ENCODE measurements at regions not wholly inside any gene's neighbourhood (a gene's known extent, or its start where the extent isn't known, plus 50 kb on each side); places are given as distances from the start of the nearest gene placed in this dataset.
"Not testable (repeated sequence)": the region's sequence is repeated elsewhere in the genome, so short reads cannot be mapped to it uniquely, and the experiment has no call there.

- Histone ChIP-seq H3K36me3 (no peaks in the 10 kb centered on the region), H3K27me3 (no peaks in the 10 kb centered on the region), H3K4me1 (no peaks in the 10 kb centered on the region), H3K27ac (no peak overlapping the region), H3K4me3 (no peak overlapping the region), H3K9me3 (no peaks in the 10 kb centered on the region)
- no peak for DNase-seq
- no peak for TF ChIP-seq CTCF (IDR thresholded peaks at IDR 0.05)
- intact Hi-C loops (cut with DNase I; ENCODE audit: low total_unique reads) = no loop called here
Measured at GRCh38 chr4:186404562-186405134, 138.7 kb downstream of the F11 start.

- intact Hi-C loops (cut with DNase I; ENCODE audit: low total_unique reads) = no loop called here
- no peak overlapping the region for H3K27ac ChIP-seq
Measured at GRCh38 chr4:186400676-186401075, 134.7 kb downstream of the F11 start.

GRCh38 chr4:186392017-186392416, 126.0 kb downstream of the F11 start:
- H3K27me3 ChIP-seq = no peaks in the 10 kb centered on the region
- no peaks in the 10 kb centered on the region for H3K36me3 ChIP-seq
- no peak for TF ChIP-seq CTCF (IDR thresholded peaks at IDR 0.05)
- no peak overlapping the region for H3K4me3 ChIP-seq
- intact Hi-C loops (cut with DNase I; ENCODE audit: low total_unique reads) = no loop called here
- no peaks in the 10 kb centered on the region for H3K9me3 ChIP-seq
- no peak overlapping the region for H3K27ac ChIP-seq
- DNase-seq = no peak
- no peaks in the 10 kb centered on the region for H3K4me1 ChIP-seq

More at GRCh38 chr4:186400676-186401075, 134.7 kb downstream of the F11 start:
- Histone ChIP-seq H3K36me3 (no peaks in the 10 kb centered on the region), H3K9me3 (no peaks in the 10 kb centered on the region), H3K4me3 (no peak overlapping the region), H3K4me1 (no peaks in the 10 kb centered on the region), H3K27me3 (no peaks in the 10 kb centered on the region)
- no peak for DNase-seq
- TF ChIP-seq CTCF (IDR thresholded peaks at IDR 0.05) = no peak

GRCh38 chr4:186384328-186384727, 118.3 kb downstream of the F11 start:
- H3K4me1 ChIP-seq; H3K4me3 ChIP-seq; H3K9me3 ChIP-seq; H3K36me3 ChIP-seq; DNase-seq; H3K27ac ChIP-seq; H3K27me3 ChIP-seq; intact Hi-C loops (cut with DNase I; ENCODE audit: low total_unique reads): not testable (repeated sequence)

GRCh38 chr4:186368281-186368680, 102.3 kb downstream of the F11 start:
- intact Hi-C loops (cut with DNase I; ENCODE audit: low total_unique reads) = no loop called here
- no peaks in the 10 kb centered on the region for H3K4me1 ChIP-seq
- no peaks in the 10 kb centered on the region for H3K36me3 ChIP-seq
- peaks cover 3 to 16% (median 13%) of the 10 kb centered on the region in 3 donors for H3K9me3 ChIP-seq
- no peak for DNase-seq
- no peak for TF ChIP-seq CTCF (IDR thresholded peaks at IDR 0.05)
- H3K27ac ChIP-seq = no peak overlapping the region
- H3K27me3 ChIP-seq = no peaks in the 10 kb centered on the region
- H3K4me3 ChIP-seq = no peak overlapping the region

DNA sequence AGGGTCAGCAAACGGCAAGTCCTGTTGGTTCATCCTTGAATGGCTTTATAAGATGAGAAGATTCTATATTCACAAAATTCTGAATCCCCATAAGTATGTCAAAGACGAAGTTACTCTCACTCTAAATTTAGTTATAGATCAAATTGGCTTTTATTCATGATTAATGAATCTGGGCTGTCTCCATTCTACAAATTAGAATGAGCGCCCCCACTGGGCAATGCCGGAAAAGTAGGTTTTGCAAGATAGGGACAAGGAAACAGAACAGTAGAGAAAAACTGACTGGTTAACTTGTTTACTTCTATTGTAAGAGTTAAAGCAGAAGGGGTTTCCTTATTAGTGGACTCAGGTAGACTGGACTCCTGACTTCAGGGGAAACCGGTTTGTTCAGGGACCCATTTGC, 100.3 kb downstream of the F11 start:
- H3K4me3 ChIP-seq = no peak overlapping the region
- intact Hi-C loops (cut with DNase I; ENCODE audit: low total_unique reads) = no loop called here
- H3K27ac ChIP-seq = no peak overlapping the region
- H3K9me3 ChIP-seq = peaks cover 3 to 17% (median 16%) of the 10 kb centered on the region in 3 donors
- H3K27me3 ChIP-seq = no peaks in the 10 kb centered on the region
- H3K36me3 ChIP-seq = no peaks in the 10 kb centered on the region
- DNase-seq = no peak
- no peak for TF ChIP-seq CTCF (IDR thresholded peaks at IDR 0.05)
- H3K4me1 ChIP-seq = no peaks in the 10 kb centered on the region

GRCh38 chr4:186363038-186363437, 97.0 kb downstream of the F11 start:
- intact Hi-C loops (cut with DNase I; ENCODE audit: low total_unique reads); DNase-seq; H3K27me3 ChIP-seq; H3K4me3 ChIP-seq; H3K4me1 ChIP-seq; H3K36me3 ChIP-seq; H3K27ac ChIP-seq: not testable (repeated sequence)
- H3K9me3 ChIP-seq = peaks cover 3 to 17% (median 16%) of the 10 kb centered on the region in 3 donors

Measured in tibial artery (tissue), 4 donors.